Lung (tissue), 11 donors: ENCODE measurements at regions not wholly inside any gene's neighbourhood (a gene's known extent, or its start where the extent isn't known, plus 50 kb on each side); places are given as distances from the start of the nearest gene placed in this dataset.

ENCODE experiments used
- ATAC-seq: fragments of 200-7000 bp; cut with Tn5 transposase; one replicate; pipeline ENCODE4 v1.9.1; 2020; ENCODE audit warnings: moderate number of reproducible peaks; ENCODE audit not compliant: insufficient read depth, low FRiP score
- DNase-seq, 3 donors: peaks; one replicate each; pipeline ENCODE4 v3.0.0-alpha.2; 2013 to 2017
- H3K27ac ChIP-seq, 2 donors: one replicate each; pipeline ENCODE4 v1.5.1; 2013; ENCODE audit warnings: mild to moderate bottlenecking in 2 of 2, moderate library complexity in 2 of 2, control low read depth in 1 of 2, inconsistent platforms in 1 of 2, low read depth in 1 of 2, low read length in 1 of 2
- H3K27me3 ChIP-seq, 3 donors: one replicate each; pipeline ENCODE4 v1.5.1; 2013; ENCODE audit warnings: low read length in 2 of 3; ENCODE audit not compliant: control insufficient read depth in 3 of 3, insufficient read depth in 3 of 3
- H3K36me3 ChIP-seq, 4 donors: one replicate each; pipeline ENCODE4 v1.5.1; 2013; ENCODE audit warnings: low read length in 4 of 4, mild to moderate bottlenecking in 1 of 4, moderate library complexity in 1 of 4; ENCODE audit not compliant: control insufficient read depth in 4 of 4, insufficient read depth in 4 of 4
- H3K4me1 ChIP-seq, 5 donors: one replicate each; pipeline ENCODE4 v1.5.1; 2013; ENCODE audit warnings: low read length in 5 of 5, mild to moderate bottlenecking in 2 of 5, moderate library complexity in 1 of 5; ENCODE audit not compliant: control insufficient read depth in 5 of 5, insufficient read depth in 5 of 5
- H3K4me3 ChIP-seq: one replicate; pipeline ENCODE4 v1.5.1; 2013; ENCODE audit warnings: mild to moderate bottlenecking, control low read depth, moderate library complexity
- H3K9ac ChIP-seq, 2 donors: one replicate each; pipeline ENCODE4 v1.5.1; 2013; ENCODE audit warnings: low read length in 2 of 2, control low read depth in 1 of 2; ENCODE audit not compliant: insufficient read depth in 1 of 2
- H3K9me3 ChIP-seq, 4 donors: one replicate each; pipeline ENCODE4 v1.5.1; 2013; ENCODE audit warnings: low read length in 3 of 4, mild to moderate bottlenecking in 1 of 4, moderate library complexity in 1 of 4; ENCODE audit not compliant: control insufficient read depth in 4 of 4, insufficient read depth in 3 of 4
- CTCF ChIP-seq: IDR thresholded peaks from 2 replicates; pipeline ENCODE4 v1.5.1; 2012; ENCODE audit warnings: mild to moderate bottlenecking; ENCODE audit errors: control extremely low read depth, extremely low read depth
- WGBS, 2 donors: extraction: QIAGEN DNeasy Blood & Tissue Kit; methylation state at CpG; one replicate each; pipeline ENCODE4 v1.1.7; 2013; 5-methylcytosine and 5-hydroxymethylcytosine counted together
- donor health status: control.
- donor health status: control.
- donor health status: Bipolar disorder and iron deficiency.
- donor health status: healthy.
- donor health status: DM: yes; HTN: yes; CAD: no.

GRCh38 chr14:28931999-28932398 is 165.4 kb downstream of the FOXG1 start:
- ATAC-seq = no peak
- no peak for DNase-seq
- Histone ChIP-seq H3K4me3 (no peak overlapping the region), H3K27ac (no peak overlapping the region), H3K36me3 (no peaks in the 10 kb centered on the region), H3K9ac (no peak overlapping the region), H3K9me3 (peaks cover 0 to 3% (median 1%) of the 10 kb centered on the region in 4 donors), H3K27me3 (no peaks in the 10 kb centered on the region), H3K4me1 (no peaks in the 10 kb centered on the region)
- 57 to 68% methylated on average over 2 of the region's 2 CpGs for WGBS, 2 donors
- no peak for TF ChIP-seq CTCF

DNA sequence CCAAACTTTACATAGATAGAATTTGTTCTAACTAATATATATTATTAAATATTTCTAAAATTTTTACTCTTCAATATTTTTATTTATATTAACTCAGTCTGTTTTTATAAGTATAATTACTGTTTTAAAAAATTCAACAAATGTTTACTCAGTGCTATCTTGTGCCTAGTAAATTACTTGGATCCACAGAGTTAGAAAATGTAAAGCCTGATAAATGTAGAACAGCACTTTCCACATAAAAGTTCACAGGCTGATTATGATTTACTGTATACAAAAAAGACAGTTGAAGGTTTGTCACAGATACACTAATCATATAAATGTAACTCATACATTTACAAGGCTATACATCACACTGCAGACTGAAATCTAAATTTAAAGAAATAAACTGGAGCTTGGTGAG is 170.0 kb downstream of the FOXG1 start:
- no peaks in the 10 kb centered on the region for H3K36me3 ChIP-seq
- H3K27me3 ChIP-seq = no peaks in the 10 kb centered on the region
- H3K9ac ChIP-seq = no peak overlapping the region
- H3K4me1 ChIP-seq = no peaks in the 10 kb centered on the region
- H3K9me3 ChIP-seq = peaks cover 0 to 3% (median 1%) of the 10 kb centered on the region in 4 donors
- ATAC-seq = no peak
- DNase-seq = no peak
- TF ChIP-seq CTCF = no peak
- H3K4me3 ChIP-seq = no peak overlapping the region
- H3K27ac ChIP-seq = no peak overlapping the region

DNA sequence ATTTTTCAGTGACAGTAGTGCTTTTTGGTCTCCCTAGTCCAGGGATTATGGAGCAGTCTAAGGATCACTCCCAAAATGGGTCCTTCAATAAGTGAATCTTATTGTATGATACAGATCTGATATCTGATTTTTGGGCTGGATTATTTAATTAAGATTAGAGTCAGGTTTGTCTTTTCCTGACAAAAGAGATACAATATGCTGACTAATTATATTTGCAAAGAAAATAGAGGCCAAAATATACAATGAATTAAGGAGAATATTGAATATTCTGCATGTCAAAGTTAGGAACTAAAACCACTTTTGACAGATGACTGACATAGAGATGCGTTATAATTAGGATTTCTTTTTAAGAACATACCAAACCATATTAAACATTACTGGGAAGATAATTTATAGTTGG is 175.2 kb downstream of the FOXG1 start:
- DNase-seq (no peak), ATAC-seq (no peak)
- no peaks in the 10 kb centered on the region for H3K4me1 ChIP-seq
- H3K9me3 ChIP-seq = no peaks in the 10 kb centered on the region
- no peak overlapping the region for H3K9ac ChIP-seq
- H3K4me3 ChIP-seq = no peak overlapping the region
- TF ChIP-seq CTCF = no peak
- H3K36me3 ChIP-seq = no peaks in the 10 kb centered on the region
- no peak overlapping the region for H3K27ac ChIP-seq
- H3K27me3 ChIP-seq = no peaks in the 10 kb centered on the region
- WGBS, 2 donors = 90 to 98% methylated on average over 1 of the region's 1 CpG

DNA sequence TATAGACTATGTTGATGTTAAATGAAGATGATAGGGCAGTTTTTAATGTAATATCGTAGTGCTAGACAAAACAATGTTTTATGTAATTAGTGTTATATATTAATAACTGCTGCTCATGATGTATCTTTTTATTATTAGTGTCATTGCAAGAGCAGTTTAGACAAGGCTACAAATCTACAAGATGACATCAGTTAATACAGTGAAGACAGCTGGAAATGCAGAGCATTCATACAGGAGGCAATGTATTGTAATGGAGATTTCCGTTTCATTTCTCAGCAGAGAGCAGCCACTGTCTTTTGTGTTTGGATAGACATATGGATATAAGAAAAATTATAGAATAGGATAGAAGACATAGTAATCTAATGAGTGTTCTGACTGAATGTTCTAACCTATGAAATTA is 178.0 kb downstream of the FOXG1 start:
- Histone ChIP-seq H3K4me1 (no peaks in the 10 kb centered on the region), H3K36me3 (no peaks in the 10 kb centered on the region), H3K27ac (no peak overlapping the region), H3K4me3 (no peak overlapping the region), H3K27me3 (peaks cover 0 to 3% (median 0%) of the 10 kb centered on the region in 3 donors), H3K9me3 (no peaks in the 10 kb centered on the region), H3K9ac (no peak overlapping the region)
- DNase-seq (no peak), ATAC-seq (no peak)
- WGBS, 2 donors = 79 to 86% methylated on average over 2 of the region's 2 CpGs
- no peak for TF ChIP-seq CTCF
